GM18520 (cell line): ENCODE measurements at regions not wholly inside any gene's neighbourhood (a gene's known extent, or its start where the extent isn't known, plus 50 kb on each side); places are given as distances from the start of the nearest gene placed in this dataset.

ENCODE experiments used
- ATAC-seq: cut with Tn5 transposase; IDR thresholded peaks from one replicate; pipeline ENCODE4 v1.9.1; 2021; ENCODE audit not compliant: unreplicated experiment

- ATAC-seq: no peak
Measured at GRCh38 chr5:138626333-138626944, 51.2 kb upstream of the HSPA9 start.

GRCh38 chr5:138625134-138625533 lies 49.9 kb upstream of the HSPA9 start:
- no peak for ATAC-seq
